T-helper 17 cell (primary cell): ENCODE measurements at regions not wholly inside any gene's neighbourhood (a gene's known extent, or its start where the extent isn't known, plus 50 kb on each side); places are given as distances from the start of the nearest gene placed in this dataset.
A peak's percentile ranks its signal among the peaks of the same experiment; 100 is the strongest.
"Not testable (repeated sequence)": the region's sequence is repeated elsewhere in the genome, so short reads cannot be mapped to it uniquely, and the experiment has no call there.

Experiments used
- ATAC-seq: fragments of 150-1000 bp; cut with Tn5 transposase; 2 replicates; pipeline ENCODE4 v1.10.0; 2021; ENCODE audit warnings: mild to moderate bottlenecking, moderate library complexity
- DNase-seq, 3 donors: peaks; one replicate each; pipeline versions ENCODE4 v3.0.0 to v3.0.0-alpha.2; 2020 to 2021
- H3K9me3 ChIP-seq: one replicate; pipeline ENCODE4 v1.7.0; 2013; ENCODE audit warnings: low read length, mild to moderate bottlenecking; ENCODE audit not compliant: control insufficient read depth, poor library complexity, severe bottlenecking
- H3K27ac Mint-ChIP-seq: one replicate; pipeline ENCODE4 v1.8.0; 2022; ENCODE audit warnings: mild to moderate bottlenecking, moderate library complexity, mixed read lengths
- H3K27me3 Mint-ChIP-seq: one replicate; pipeline ENCODE4 v1.8.0; 2022; ENCODE audit warnings: mixed read lengths
- H3K36me3 Mint-ChIP-seq: one replicate; pipeline ENCODE4 v1.8.0; 2022; ENCODE audit warnings: low read depth, mixed read lengths
- H3K4me1 Mint-ChIP-seq: one replicate; pipeline ENCODE4 v1.8.0; 2022; ENCODE audit warnings: mild to moderate bottlenecking, mixed read lengths
- H3K4me3 Mint-ChIP-seq: one replicate; pipeline ENCODE4 v1.8.0; 2022; ENCODE audit warnings: mild to moderate bottlenecking, moderate library complexity, mixed read lengths

GRCh38 chr4:184335520-184335919 lies 117.8 kb upstream of the ENPP6 start:
- Mint-ChIP-seq H3K4me1 (peaks cover 2% of the 10 kb centered on the region), H3K36me3 (no peaks in the 10 kb centered on the region), H3K4me3 (no peak overlapping the region), H3K27ac (no peak overlapping the region), H3K27me3 (no peaks in the 10 kb centered on the region)
- no peak for DNase-seq
- no peaks in the 10 kb centered on the region for H3K9me3 ChIP-seq
- no peak for ATAC-seq

GRCh38 chr4:184333446-184333845 lies 115.8 kb upstream of the ENPP6 start:
- H3K4me3 Mint-ChIP-seq, H3K9me3 ChIP-seq, ATAC-seq, DNase-seq, H3K27ac Mint-ChIP-seq, H3K27me3 Mint-ChIP-seq, H3K4me1 Mint-ChIP-seq, H3K36me3 Mint-ChIP-seq: not testable (repeated sequence)

DNA sequence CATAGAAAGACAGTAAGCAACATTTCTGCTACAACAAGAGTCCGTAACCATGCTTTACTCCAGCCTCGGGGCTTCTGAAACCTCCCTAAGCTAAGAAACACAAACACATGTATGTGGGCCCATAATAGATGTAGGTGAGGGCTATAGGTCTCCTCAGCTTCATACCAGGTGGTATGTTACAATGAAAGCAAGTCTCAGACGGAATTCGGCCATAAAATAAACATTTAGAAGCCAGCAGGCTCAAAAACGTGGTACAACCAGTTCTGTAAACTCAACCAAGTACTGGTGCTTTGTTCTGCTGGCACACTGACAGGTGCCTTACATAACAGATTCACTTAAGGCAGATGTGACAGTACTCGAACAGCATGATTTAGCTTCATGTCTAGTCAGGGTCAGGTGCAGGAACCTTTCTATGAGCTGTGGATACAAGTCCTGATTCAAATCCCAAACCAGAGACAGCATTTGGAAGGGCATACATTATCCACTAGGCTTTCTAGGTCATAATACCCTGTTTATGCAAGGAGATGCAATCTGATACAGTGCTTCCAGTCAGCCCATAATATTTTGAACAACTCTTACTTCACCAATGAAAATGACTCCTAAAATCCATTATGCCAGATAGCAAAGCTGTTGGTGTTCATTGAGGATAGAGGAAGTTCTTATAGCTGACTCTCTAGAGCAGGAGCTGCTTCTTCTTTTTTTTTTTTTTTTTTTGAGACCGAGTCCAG lies 113.8 kb upstream of the ENPP6 start:
- DNase-seq: no peak
- H3K27me3 Mint-ChIP-seq: no peaks in the 10 kb centered on the region
- H3K27ac Mint-ChIP-seq: no peak overlapping the region
- H3K4me1 Mint-ChIP-seq: peaks cover 5% of the 10 kb centered on the region
- peak; percentile 27 for ATAC-seq
- no peaks in the 10 kb centered on the region for H3K36me3 Mint-ChIP-seq
- H3K4me3 Mint-ChIP-seq: no peak overlapping the region
- no peaks in the 10 kb centered on the region for H3K9me3 ChIP-seq

DNA sequence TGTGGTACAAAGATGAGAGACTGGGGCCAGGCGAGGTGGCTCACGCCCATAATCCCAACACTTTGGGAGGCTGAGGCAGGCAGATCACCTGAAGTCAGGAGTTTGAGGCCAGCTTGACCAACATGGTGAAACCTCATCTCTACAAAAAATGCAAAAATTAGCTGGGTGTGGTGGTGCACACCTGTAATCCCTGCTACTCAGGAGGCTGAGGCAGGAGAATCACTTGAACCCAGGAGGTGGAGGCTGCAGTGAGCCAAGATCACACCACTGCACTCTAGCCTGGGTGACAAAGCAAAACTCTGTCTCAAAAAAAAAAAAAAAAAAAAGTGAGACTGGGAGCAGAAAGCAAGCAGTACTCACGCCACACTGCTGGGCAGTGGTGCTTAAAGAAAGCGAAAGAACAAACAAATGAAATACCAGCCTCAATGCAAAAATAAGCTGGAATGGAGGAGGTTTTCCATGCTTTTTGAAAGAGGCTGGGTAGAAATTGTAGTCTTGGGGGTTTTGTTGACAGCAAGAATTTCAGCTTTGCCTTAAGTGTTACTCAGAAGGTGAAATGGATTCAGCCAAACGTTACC lies 112.9 kb upstream of the ENPP6 start:
- not testable (repeated sequence) for ATAC-seq, H3K9me3 ChIP-seq, H3K4me3 Mint-ChIP-seq, DNase-seq, H3K36me3 Mint-ChIP-seq, H3K27me3 Mint-ChIP-seq, H3K4me1 Mint-ChIP-seq
- H3K27ac Mint-ChIP-seq: peak overlapping the region; percentile 66

GRCh38 chr4:184329659-184330400 lies 112.2 kb upstream of the ENPP6 start:
- ATAC-seq: peak; percentile 53
- peak overlapping the region; percentile 66 for H3K27ac Mint-ChIP-seq
- H3K27me3 Mint-ChIP-seq: no peaks in the 10 kb centered on the region
- no peaks in the 10 kb centered on the region for H3K9me3 ChIP-seq
- no peaks in the 10 kb centered on the region for H3K36me3 Mint-ChIP-seq
- H3K4me1 Mint-ChIP-seq: peaks cover 4% of the 10 kb centered on the region
- no peak for DNase-seq
- no peak overlapping the region for H3K4me3 Mint-ChIP-seq

GRCh38 chr4:184329235-184329634 lies 111.6 kb upstream of the ENPP6 start:
- Mint-ChIP-seq H3K27me3 (no peaks in the 10 kb centered on the region), H3K4me3 (no peak overlapping the region), H3K27ac (peak overlapping the region; percentile 66), H3K36me3 (no peaks in the 10 kb centered on the region), H3K4me1 (peaks cover 4% of the 10 kb centered on the region)
- no peak for DNase-seq
- ATAC-seq: no peak
- no peaks in the 10 kb centered on the region for H3K9me3 ChIP-seq

GRCh38 chr4:184328022-184328736 lies 110.5 kb upstream of the ENPP6 start:
- no peaks in the 10 kb centered on the region for H3K27me3 Mint-ChIP-seq
- no peak overlapping the region for H3K4me3 Mint-ChIP-seq
- peak overlapping the region; percentile 8 for H3K27ac Mint-ChIP-seq
- no peaks in the 10 kb centered on the region for H3K36me3 Mint-ChIP-seq
- DNase-seq: no peak
- H3K4me1 Mint-ChIP-seq: peaks cover 4% of the 10 kb centered on the region
- H3K9me3 ChIP-seq: no peaks in the 10 kb centered on the region
- peak; percentile 83 for ATAC-seq

DNA sequence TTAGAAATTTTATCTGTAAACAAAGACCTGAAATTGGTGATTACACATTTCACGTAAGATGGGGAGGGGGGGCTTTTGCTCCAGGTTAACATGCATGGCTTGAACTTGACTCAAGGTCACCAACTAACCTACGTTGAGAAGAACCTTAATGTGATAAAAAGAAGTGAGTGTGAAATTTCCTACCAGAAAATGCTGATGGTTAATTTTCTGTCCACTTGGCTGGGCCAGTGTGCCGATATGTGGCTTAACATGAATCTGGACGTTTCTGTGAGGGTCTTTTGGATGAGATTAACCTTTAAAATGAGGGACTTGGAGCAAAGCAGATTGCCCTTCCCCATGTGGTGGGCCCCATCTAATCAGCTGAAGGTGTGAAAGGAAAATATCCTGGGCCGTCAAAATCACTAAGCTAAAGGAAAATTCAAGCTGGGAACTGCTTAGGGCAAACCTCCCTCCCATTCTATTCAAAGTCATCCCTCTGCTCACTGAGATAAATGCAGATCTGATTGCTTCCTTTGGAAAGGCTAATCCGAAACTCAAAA lies 107.3 kb upstream of the ENPP6 start:
- no peaks in the 10 kb centered on the region for H3K9me3 ChIP-seq
- H3K4me1 Mint-ChIP-seq: peaks cover 4% of the 10 kb centered on the region
- no peak overlapping the region for H3K4me3 Mint-ChIP-seq
- no peak for ATAC-seq
- no peak for DNase-seq
- H3K36me3 Mint-ChIP-seq: no peaks in the 10 kb centered on the region
- no peaks in the 10 kb centered on the region for H3K27me3 Mint-ChIP-seq
- H3K27ac Mint-ChIP-seq: no peak overlapping the region

DNA sequence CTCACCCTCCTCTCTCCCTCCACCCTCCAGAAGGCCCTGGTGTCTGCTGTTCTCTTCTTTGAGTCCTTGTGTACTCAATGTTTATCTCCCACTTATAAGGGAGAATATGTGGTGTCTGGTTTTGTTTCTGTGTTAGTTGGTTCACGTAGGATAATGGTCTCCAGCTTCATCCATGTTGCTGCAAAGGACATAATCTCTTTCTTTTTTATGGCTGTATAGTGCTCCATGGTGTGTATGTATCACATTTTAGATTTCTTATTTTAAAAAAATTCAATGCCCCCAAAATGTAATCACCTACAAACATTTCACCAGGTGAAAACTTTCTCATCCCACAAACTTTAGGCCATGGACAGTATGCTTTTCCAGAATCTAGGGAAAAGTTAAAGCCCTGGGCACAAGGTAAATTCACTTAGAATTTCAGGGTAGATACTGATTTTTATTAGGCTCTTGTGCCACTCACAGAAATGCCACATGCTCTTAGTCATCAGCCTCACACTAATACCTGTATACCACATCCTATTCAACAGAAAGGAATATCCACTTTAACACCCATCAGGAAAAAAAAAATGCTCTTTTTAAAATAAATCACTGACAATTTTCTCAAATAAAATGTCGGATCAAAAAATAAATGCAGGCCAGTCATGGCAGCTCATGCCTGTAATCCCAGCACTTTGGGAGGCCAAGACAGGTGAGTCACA lies 104.8 kb upstream of the ENPP6 start:
- DNase-seq: no peak
- Mint-ChIP-seq H3K4me3 (no peak overlapping the region), H3K36me3 (no peaks in the 10 kb centered on the region), H3K27ac (no peak overlapping the region), H3K27me3 (no peaks in the 10 kb centered on the region), H3K4me1 (peaks cover 2% of the 10 kb centered on the region)
- no peak for ATAC-seq
- no peaks in the 10 kb centered on the region for H3K9me3 ChIP-seq

DNA sequence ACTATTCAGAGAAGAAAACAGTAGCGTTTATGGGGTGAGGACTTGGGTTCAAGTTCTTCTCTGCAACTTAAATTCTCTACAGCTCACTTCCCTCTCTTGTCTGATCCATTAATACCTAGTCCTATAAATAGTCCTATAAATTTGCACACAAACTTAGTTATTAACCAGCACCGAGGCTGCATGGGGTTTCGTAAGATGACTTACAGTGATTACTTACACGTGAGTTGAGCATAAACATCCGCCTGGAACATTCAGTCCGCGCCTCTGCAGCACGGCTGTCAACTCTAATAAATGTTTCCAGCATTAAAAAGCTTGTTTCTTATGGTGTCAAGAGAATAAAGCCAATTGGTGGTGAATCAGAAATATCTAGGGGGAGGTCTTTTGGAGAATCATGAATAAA lies 103.0 kb upstream of the ENPP6 start:
- H3K27ac Mint-ChIP-seq: no peak overlapping the region
- H3K36me3 Mint-ChIP-seq: no peaks in the 10 kb centered on the region
- no peaks in the 10 kb centered on the region for H3K27me3 Mint-ChIP-seq
- DNase-seq: no peak
- no peak for ATAC-seq
- H3K9me3 ChIP-seq: no peaks in the 10 kb centered on the region
- peaks cover 2% of the 10 kb centered on the region for H3K4me1 Mint-ChIP-seq
- H3K4me3 Mint-ChIP-seq: no peak overlapping the region

- no peaks in the 10 kb centered on the region for H3K27me3 Mint-ChIP-seq
- no peak overlapping the region for H3K4me3 Mint-ChIP-seq
- H3K36me3 Mint-ChIP-seq: no peaks in the 10 kb centered on the region
- ATAC-seq (no peak), DNase-seq (no peak)
- H3K4me1 Mint-ChIP-seq: peaks cover 6% of the 10 kb centered on the region
- no peaks in the 10 kb centered on the region for H3K9me3 ChIP-seq
- H3K27ac Mint-ChIP-seq: no peak overlapping the region
These were observed 101.2 kb upstream of the ENPP6 start for GRCh38 chr4:184318852-184319251.

DNA sequence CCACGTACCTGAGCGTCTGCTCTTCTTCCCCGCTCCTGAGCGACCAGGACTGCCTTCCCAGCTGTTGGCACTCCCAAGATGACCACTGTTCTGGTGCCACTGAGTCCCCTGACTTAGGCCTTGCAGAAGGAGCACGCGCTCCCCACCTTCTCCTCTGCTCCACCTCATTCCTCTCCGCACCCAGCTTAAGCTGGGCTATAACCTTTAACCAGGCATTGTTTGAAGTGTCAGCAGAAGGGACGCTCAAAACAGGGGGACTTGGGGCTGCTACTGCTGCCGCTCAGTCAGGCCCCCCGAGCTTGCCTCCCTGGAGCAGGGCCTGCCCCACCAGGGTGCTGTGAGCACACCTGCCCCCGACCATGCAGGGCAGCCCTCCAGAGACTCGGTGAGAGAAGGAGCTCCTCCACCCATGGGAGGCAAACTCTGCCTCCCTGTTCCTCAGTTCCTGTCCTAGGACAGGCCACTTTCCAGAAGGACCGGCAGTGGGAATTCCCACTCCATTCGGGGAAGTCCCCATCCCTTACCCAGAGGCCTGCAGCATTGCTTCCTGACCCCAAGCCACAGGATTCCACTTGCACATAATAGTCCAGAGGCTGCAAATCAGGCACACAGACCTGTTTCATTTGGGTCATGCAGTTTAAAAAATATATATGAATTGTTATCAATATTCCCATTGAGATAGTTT lies 99.7 kb upstream of the ENPP6 start:
- H3K27ac Mint-ChIP-seq: no peak overlapping the region
- ATAC-seq: no peak
- DNase-seq: no peak
- no peaks in the 10 kb centered on the region for H3K27me3 Mint-ChIP-seq
- H3K36me3 Mint-ChIP-seq: no peaks in the 10 kb centered on the region
- H3K4me3 Mint-ChIP-seq: no peak overlapping the region
- peaks cover 6% of the 10 kb centered on the region for H3K4me1 Mint-ChIP-seq
- H3K9me3 ChIP-seq: no peaks in the 10 kb centered on the region
